ENCODE measurements at regions not wholly inside any gene's neighbourhood (a gene's known extent, or its start where the extent isn't known, plus 50 kb on each side); places are given as distances from the start of the nearest gene placed in this dataset.

DNA sequence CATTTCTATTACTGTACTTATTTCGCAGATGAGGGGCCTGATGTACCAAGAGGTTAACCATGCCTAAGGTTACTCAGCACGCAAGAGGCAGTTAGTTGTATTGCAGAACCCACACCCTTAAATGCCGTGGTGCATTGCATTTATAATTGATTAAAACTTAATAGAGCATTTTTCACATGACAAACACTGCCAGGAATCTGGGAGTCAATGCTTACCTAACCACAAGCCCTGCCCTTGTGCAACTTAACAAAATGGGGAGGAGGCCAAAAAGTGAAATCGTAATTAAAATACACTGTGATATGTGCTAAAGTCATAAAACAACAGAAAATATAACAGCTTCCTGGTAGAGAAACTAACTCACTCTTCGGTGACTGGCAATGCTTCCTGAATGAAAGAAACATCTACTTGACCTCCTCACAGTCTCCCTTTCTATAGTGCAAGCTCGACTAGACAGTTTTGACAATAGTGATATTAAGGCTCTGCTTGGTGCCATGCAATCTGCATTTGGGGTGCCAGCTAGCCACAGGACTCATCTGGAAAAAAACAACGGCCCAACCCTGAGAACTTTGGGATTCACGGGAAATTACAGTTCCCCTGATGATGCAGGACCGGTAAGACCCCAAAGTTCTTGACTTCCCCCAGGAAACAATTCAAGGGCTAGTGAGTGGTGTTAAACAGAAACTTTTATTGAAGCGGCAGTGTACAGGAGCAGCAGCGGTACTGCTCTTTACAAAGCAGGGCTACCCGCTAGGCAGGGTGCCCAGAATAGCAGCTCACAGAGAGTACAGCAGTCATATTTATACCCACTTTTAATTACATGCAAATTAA is 612.4 kb downstream of the TNS3 start (continued):
- TF ChIP-seq, protein P1, sequence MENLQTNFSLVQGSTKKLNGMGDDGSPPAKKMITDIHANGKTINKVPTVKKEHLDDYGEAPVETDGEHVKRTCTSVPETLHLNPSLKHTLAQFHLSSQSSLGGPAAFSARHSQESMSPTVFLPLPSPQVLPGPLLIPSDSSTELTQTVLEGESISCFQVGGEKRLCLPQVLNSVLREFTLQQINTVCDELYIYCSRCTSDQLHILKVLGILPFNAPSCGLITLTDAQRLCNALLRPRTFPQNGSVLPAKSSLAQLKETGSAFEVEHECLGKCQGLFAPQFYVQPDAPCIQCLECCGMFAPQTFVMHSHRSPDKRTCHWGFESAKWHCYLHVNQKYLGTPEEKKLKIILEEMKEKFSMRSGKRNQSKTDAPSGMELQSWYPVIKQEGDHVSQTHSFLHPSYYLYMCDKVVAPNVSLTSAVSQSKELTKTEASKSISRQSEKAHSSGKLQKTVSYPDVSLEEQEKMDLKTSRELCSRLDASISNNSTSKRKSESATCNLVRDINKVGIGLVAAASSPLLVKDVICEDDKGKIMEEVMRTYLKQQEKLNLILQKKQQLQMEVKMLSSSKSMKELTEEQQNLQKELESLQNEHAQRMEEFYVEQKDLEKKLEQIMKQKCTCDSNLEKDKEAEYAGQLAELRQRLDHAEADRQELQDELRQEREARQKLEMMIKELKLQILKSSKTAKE (IDR thresholded peaks at IDR 0.05; ENCODE audit: low read depth, poor library complexity, severe bottlenecking), result no peak
- TF ChIP-seq MTA2 (IDR thresholded peaks at IDR 0.05; ENCODE audit: low read depth) (no peak), RFX5 (IDR thresholded peaks at IDR 0.05; ENCODE audit: low read depth, low read length) (no peak), CREM (IDR thresholded peaks at IDR 0.05; ENCODE audit: low read depth) (no peak)
- TF ChIP-seq, protein P2, sequence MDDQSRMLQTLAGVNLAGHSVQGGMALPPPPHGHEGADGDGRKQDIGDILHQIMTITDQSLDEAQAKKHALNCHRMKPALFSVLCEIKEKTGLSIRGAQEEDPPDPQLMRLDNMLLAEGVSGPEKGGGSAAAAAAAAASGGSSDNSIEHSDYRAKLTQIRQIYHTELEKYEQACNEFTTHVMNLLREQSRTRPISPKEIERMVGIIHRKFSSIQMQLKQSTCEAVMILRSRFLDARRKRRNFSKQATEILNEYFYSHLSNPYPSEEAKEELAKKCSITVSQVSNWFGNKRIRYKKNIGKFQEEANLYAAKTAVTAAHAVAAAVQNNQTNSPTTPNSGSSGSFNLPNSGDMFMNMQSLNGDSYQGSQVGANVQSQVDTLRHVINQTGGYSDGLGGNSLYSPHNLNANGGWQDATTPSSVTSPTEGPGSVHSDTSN (IDR thresholded peaks at IDR 0.05; ENCODE audit: insufficient replicate concordance, low read depth, low read length), result no peak
- TF ChIP-seq, protein P3, sequence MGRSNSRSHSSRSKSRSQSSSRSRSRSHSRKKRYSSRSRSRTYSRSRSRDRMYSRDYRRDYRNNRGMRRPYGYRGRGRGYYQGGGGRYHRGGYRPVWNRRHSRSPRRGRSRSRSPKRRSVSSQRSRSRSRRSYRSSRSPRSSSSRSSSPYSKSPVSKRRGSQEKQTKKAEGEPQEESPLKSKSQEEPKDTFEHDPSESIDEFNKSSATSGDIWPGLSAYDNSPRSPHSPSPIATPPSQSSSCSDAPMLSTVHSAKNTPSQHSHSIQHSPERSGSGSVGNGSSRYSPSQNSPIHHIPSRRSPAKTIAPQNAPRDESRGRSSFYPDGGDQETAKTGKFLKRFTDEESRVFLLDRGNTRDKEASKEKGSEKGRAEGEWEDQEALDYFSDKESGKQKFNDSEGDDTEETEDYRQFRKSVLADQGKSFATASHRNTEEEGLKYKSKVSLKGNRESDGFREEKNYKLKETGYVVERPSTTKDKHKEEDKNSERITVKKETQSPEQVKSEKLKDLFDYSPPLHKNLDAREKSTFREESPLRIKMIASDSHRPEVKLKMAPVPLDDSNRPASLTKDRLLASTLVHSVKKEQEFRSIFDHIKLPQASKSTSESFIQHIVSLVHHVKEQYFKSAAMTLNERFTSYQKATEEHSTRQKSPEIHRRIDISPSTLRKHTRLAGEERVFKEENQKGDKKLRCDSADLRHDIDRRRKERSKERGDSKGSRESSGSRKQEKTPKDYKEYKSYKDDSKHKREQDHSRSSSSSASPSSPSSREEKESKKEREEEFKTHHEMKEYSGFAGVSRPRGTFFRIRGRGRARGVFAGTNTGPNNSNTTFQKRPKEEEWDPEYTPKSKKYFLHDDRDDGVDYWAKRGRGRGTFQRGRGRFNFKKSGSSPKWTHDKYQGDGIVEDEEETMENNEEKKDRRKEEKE (IDR thresholded peaks at IDR 0.05), result no peak
